Left ventricle myocardium inferior (tissue), 1 donor: ENCODE measurements at regions not wholly inside any gene's neighbourhood (a gene's known extent, or its start where the extent isn't known, plus 50 kb on each side); places are given as distances from the start of the nearest gene placed in this dataset.
"Not testable (repeated sequence)": the region's sequence is repeated elsewhere in the genome, so short reads cannot be mapped to it uniquely, and the experiment has no call there.

Experiments used
- DNase-seq: peaks from one replicate; pipeline ENCODE4 v3.0.0-alpha.2; 2020
- H3K27ac ChIP-seq: fragments of 200-600 bp; replicated peaks from 2 replicates; pipeline ENCODE4 v1.8.0; 2021
- H3K27me3 ChIP-seq: fragments of 200-600 bp; 2 replicates; pipeline ENCODE4 v1.8.0; 2021; ENCODE audit warnings: low read depth
- H3K36me3 ChIP-seq: fragments of 200-600 bp; 2 replicates; pipeline ENCODE4 v1.8.0; 2021
- H3K4me1 ChIP-seq: fragments of 200-600 bp; 2 replicates; pipeline ENCODE4 v1.8.0; 2021
- H3K4me3 ChIP-seq: fragments of 200-600 bp; 2 replicates; pipeline ENCODE4 v1.8.0; 2021; ENCODE audit warnings: mild to moderate bottlenecking, moderate library complexity
- H3K9me3 ChIP-seq: fragments of 200-600 bp; replicated peaks from 2 replicates; pipeline ENCODE4 v1.8.0; 2021
- intact Hi-C: fragments of 100-400 bp; cut with micrococcal nuclease; formaldehyde crosslinking; loops from one replicate; pipeline ENCODE4 v1.11.0; 2022
- TF ChIP-seq, protein P1 (sequence below): fragments of 200-600 bp; IDR thresholded peaks from 2 replicates; pipeline ENCODE4 v1.8.0; 2021; ENCODE audit warnings: antibody characterized with exemption, mild to moderate bottlenecking, borderline replicate concordance
- donor health status: DM: no; HTN: yes; CAD: no; lungs with severe emphysema.

DNA sequence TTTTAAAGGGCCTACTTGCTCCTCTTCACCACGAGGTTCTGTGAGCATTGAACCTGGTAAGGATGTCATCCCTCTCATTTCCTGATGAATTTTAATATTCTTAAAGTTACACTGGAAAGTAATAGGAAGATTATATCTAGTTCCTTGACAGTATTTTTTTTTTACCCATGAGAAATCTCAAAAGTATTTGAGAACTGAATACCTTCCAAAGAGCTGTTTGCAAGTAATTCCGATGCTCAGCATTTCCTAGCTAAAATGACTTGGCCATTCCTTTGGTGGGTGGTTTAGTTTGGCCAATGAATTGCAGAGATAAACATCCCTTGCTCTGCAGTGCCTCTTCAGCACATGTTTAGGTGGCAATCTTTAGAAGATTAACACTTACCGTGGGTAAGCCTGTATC lies 110.2 kb upstream of the WDR1 start:
- no peak overlapping the region for H3K27ac ChIP-seq
- H3K4me1 ChIP-seq, result no peaks in the 10 kb centered on the region
- H3K4me3 ChIP-seq, result no peak overlapping the region
- H3K27me3 ChIP-seq, result no peaks in the 10 kb centered on the region
- TF ChIP-seq, protein P1, sequence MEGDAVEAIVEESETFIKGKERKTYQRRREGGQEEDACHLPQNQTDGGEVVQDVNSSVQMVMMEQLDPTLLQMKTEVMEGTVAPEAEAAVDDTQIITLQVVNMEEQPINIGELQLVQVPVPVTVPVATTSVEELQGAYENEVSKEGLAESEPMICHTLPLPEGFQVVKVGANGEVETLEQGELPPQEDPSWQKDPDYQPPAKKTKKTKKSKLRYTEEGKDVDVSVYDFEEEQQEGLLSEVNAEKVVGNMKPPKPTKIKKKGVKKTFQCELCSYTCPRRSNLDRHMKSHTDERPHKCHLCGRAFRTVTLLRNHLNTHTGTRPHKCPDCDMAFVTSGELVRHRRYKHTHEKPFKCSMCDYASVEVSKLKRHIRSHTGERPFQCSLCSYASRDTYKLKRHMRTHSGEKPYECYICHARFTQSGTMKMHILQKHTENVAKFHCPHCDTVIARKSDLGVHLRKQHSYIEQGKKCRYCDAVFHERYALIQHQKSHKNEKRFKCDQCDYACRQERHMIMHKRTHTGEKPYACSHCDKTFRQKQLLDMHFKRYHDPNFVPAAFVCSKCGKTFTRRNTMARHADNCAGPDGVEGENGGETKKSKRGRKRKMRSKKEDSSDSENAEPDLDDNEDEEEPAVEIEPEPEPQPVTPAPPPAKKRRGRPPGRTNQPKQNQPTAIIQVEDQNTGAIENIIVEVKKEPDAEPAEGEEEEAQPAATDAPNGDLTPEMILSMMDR, result no peak
- no peaks in the 10 kb centered on the region for H3K9me3 ChIP-seq
- no peak for DNase-seq
- intact Hi-C loops, result no loop called here
- no peaks in the 10 kb centered on the region for H3K36me3 ChIP-seq

DNA sequence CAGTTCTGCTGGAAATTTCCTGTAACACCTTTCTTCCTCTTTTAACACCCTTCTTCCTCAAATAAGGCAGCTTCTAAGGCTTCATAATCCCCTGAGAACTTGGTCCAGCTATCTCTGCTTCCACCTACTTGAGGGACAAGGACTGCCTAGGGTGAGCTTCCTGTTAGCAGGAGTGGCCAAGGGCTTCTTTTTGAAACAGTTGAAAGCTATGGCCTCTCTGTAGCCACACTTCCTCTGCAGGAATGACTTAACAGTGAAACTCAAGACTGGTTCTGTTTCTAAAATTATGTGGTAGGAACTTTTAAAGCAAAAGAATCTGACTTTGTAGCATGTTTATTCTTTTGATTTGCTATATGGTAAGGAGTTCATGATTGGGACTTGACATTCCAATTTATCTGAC lies 108.5 kb upstream of the WDR1 start:
- H3K36me3 ChIP-seq, result no peaks in the 10 kb centered on the region
- no peak for DNase-seq
- H3K27me3 ChIP-seq, result no peaks in the 10 kb centered on the region
- no peaks in the 10 kb centered on the region for H3K4me1 ChIP-seq
- intact Hi-C loops, result no loop called here
- TF ChIP-seq, protein P1, result no peak
- no peak overlapping the region for H3K4me3 ChIP-seq
- H3K9me3 ChIP-seq, result no peaks in the 10 kb centered on the region
- no peak overlapping the region for H3K27ac ChIP-seq

DNA sequence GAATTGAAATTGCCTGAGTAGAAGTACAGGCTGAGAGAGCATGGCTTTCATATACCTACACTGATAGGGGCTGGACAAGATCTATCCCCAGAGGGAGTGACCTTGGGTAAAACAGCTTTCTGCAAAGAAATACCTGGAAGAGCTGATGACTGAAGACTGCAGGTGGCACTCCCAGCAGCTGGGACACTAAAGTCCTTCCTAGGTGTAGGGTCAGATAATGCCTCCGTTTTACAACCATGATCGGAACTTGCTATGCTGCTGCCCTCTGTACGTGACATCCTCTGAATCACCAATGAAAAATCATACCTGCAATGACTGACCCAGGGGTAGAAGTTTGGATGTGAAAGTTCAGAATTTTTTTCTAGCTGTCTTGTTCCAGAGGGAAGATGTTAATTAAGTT lies 107.2 kb upstream of the WDR1 start:
- no peaks in the 10 kb centered on the region for H3K4me1 ChIP-seq
- H3K36me3 ChIP-seq, result no peaks in the 10 kb centered on the region
- DNase-seq, result no peak
- intact Hi-C loops, result no loop called here
- H3K9me3 ChIP-seq, result no peaks in the 10 kb centered on the region
- TF ChIP-seq, protein P1, result no peak
- H3K27ac ChIP-seq, result no peak overlapping the region
- H3K4me3 ChIP-seq, result no peak overlapping the region
- no peaks in the 10 kb centered on the region for H3K27me3 ChIP-seq

DNA sequence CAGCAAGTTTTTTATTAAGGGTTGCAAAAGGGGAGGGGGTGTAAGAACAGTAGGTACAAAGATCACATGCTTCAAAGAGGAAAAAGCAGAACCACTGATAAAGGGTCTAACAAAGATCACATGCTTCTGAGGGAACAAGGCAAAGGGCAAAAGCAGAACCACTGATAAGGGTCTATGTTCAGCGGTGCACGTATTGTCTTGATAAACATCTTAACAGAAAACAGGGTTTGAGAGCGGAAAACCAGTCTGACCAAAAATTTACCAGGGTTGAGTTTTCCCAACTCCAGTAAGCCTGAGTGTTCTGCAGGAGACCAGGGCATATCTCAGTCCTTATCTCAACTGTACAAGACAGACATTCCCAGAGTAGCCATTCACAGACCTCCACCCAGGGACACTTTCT lies 96.9 kb upstream of the WDR1 start:
- H3K36me3 ChIP-seq, H3K9me3 ChIP-seq, H3K27ac ChIP-seq, intact Hi-C loops, DNase-seq, H3K4me3 ChIP-seq, H3K4me1 ChIP-seq, H3K27me3 ChIP-seq: not testable (repeated sequence)

DNA sequence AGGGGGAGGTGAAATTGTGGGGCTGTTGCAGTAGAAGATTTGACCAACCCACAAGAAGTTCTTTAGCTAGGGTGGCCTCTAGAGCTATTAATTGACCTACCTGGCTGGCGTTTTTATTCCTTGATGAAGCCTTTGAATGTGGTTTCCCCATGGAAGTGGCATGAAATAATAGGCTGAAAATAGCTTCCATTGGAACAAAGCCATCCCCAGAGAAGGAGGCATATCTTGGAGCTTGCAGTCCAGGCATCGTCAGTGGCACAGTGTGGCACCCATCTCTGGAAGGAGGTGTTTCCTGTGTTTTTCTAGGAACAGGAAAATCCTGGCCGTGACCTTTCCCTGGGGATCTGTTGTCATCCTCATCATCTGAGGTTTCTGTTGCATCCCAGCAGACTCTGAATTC lies 96.3 kb upstream of the WDR1 start:
- Histone ChIP-seq H3K4me3 (no peak overlapping the region), H3K27me3 (no peaks in the 10 kb centered on the region), H3K27ac (no peak overlapping the region), H3K36me3 (no peaks in the 10 kb centered on the region), H3K9me3 (no peaks in the 10 kb centered on the region), H3K4me1 (no peaks in the 10 kb centered on the region)
- no peak for DNase-seq
- TF ChIP-seq, protein P1, result no peak
- intact Hi-C loops, result no loop called here

- DNase-seq, result no peak
- intact Hi-C loops, result no loop called here
Observed at GRCh38 chr4:10212400-10212799, 95.8 kb upstream of the WDR1 start.

More at GRCh38 chr4:10212400-10212799, 95.8 kb upstream of the WDR1 start:
- Histone ChIP-seq H3K4me3 (no peak overlapping the region), H3K9me3 (no peaks in the 10 kb centered on the region), H3K27me3 (no peaks in the 10 kb centered on the region), H3K4me1 (no peaks in the 10 kb centered on the region), H3K36me3 (no peaks in the 10 kb centered on the region), H3K27ac (no peak overlapping the region)
- TF ChIP-seq, protein P1, result no peak
